ENCODE measurements at regions not wholly inside any gene's neighbourhood (a gene's known extent, or its start where the extent isn't known, plus 50 kb on each side); places are given as distances from the start of the nearest gene placed in this dataset.

DNA sequence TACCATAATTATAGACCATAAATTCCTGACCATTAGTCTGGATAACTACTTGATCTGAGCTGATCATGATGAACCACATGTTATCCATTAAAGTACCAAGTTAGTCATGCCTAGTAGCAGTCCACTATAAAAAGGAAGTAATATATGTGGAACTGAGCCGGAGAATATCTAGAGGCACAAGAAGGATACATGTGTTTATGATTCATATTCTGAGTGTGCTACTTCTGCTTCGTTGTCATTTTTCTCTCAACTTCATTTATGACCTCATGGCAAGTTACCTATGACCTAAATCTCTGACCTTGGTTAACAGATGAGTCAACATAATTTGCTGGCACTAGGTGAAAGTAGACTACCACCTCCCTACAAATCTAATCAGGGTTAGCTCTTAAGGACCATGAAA lies 56.5 kb upstream of the ANKRD17 start:
- TF ChIP-seq POLR2AphosphoS5 (IDR thresholded peaks at IDR 0.05), result no peak
- TF ChIP-seq, protein P1, sequence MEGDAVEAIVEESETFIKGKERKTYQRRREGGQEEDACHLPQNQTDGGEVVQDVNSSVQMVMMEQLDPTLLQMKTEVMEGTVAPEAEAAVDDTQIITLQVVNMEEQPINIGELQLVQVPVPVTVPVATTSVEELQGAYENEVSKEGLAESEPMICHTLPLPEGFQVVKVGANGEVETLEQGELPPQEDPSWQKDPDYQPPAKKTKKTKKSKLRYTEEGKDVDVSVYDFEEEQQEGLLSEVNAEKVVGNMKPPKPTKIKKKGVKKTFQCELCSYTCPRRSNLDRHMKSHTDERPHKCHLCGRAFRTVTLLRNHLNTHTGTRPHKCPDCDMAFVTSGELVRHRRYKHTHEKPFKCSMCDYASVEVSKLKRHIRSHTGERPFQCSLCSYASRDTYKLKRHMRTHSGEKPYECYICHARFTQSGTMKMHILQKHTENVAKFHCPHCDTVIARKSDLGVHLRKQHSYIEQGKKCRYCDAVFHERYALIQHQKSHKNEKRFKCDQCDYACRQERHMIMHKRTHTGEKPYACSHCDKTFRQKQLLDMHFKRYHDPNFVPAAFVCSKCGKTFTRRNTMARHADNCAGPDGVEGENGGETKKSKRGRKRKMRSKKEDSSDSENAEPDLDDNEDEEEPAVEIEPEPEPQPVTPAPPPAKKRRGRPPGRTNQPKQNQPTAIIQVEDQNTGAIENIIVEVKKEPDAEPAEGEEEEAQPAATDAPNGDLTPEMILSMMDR (IDR thresholded peaks at IDR 0.05), result no peak

All from prostate gland (tissue), 2 donors.